HG02870 (cell line): ENCODE measurements at regions not wholly inside any gene's neighbourhood (a gene's known extent, or its start where the extent isn't known, plus 50 kb on each side); places are given as distances from the start of the nearest gene placed in this dataset.

Experiments
- ATAC-seq: cut with Tn5 transposase; IDR thresholded peaks from one replicate; pipeline ENCODE4 v1.9.1; 2021; ENCODE audit warnings: mild to moderate bottlenecking, moderate library complexity; ENCODE audit not compliant: unreplicated experiment

DNA sequence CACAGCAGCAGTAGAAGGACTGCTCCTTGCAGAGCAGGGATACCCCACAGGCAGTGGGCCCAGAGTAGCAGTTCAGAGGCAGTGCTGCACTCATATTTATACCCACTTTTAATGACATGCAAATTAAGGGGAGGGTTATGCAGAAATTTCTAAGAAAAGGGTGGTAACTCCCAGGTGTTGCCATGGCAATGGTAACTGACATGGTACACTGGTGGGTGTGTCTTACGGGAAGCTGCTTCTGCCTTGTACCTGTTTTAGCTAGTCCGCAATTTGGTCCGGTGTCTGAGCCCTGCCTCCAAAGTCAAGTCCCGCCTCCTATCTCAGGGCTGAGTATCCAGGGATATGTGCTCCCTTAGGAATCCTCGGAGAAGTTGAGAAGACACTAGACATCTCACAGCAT, 79.2 kb upstream of the UQCRFS1 start:
- no peak for ATAC-seq

- ATAC-seq = no peak
These were observed 79.6 kb upstream of the UQCRFS1 start for GRCh38 chr19:29292562-29292961.

DNA sequence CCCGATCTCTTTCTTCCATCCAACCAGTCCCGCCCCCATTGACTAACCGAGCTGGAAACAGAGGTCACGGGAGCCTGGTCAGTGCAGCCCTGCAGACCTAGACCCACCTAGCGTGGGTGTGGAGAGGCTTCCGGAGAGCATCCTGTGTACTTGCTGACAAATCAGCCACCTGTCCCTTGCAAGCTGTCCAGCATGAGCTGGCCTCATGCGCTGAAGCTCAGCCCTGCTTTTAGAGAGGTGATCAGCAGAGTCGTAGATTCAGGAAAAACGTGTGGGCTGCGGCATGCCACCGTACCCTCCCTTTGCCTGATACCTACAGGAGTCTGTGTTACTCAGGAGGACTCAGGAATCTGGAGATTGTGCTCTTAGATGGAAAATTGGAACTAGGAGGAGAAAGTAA, 80.3 kb upstream of the UQCRFS1 start:
- no peak for ATAC-seq

DNA sequence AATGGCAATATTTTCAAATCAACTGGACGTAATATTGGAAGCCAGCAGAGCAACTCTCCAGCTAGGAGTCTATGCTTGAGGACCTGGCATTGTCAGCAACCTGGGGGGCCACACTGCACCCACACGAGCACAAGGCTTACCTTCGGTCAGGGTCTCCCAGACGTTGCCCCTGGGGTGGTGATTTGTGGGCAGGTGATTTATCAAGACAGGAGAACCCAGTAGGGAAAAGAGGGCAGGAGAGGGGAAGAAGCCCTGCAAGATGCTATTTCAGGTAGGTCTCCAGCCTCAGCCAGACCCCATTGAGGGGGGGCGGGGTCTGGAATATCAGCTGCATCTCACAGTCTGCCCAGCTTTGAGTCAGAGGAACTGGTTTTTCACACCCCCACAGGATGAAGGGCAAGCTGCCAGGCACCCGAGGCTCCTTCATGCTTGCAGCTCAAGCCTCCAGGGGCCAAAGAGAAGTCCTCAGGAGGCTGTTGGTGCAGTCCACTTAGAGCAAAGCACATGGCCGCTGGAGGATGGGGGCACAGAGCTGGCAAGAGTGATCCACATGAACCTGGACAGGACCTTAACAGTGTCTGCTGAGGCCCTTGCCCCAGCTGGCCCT, 80.9 kb upstream of the UQCRFS1 start:
- no peak for ATAC-seq

DNA sequence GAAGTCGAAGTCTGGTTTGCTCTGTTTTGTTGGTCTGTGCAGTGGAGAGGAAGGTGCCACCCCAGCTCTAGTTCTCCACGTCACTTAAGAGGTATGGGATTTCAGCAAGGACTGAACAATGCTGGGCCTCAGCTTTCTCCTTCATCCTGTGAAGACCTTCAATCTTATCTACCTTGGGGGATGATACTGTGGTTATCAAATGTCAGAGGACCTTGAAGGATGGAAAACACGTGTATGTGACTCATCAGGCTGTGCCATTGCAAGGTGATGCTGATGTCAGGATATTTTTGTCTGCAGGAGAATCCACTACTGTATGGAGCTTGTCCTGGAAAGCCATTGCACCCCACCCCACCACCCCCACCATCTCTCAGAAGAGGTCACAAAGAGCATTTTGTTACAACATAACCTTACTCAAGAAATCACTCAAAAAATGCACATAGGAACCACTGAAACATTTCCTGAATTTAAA, 81.4 kb upstream of the UQCRFS1 start:
- no peak for ATAC-seq

GRCh38 chr19:29295285-29295684, 82.3 kb upstream of the UQCRFS1 start:
- ATAC-seq = no peak

GRCh38 chr19:29297381-29297780, 84.4 kb upstream of the UQCRFS1 start:
- ATAC-seq = no peak

DNA sequence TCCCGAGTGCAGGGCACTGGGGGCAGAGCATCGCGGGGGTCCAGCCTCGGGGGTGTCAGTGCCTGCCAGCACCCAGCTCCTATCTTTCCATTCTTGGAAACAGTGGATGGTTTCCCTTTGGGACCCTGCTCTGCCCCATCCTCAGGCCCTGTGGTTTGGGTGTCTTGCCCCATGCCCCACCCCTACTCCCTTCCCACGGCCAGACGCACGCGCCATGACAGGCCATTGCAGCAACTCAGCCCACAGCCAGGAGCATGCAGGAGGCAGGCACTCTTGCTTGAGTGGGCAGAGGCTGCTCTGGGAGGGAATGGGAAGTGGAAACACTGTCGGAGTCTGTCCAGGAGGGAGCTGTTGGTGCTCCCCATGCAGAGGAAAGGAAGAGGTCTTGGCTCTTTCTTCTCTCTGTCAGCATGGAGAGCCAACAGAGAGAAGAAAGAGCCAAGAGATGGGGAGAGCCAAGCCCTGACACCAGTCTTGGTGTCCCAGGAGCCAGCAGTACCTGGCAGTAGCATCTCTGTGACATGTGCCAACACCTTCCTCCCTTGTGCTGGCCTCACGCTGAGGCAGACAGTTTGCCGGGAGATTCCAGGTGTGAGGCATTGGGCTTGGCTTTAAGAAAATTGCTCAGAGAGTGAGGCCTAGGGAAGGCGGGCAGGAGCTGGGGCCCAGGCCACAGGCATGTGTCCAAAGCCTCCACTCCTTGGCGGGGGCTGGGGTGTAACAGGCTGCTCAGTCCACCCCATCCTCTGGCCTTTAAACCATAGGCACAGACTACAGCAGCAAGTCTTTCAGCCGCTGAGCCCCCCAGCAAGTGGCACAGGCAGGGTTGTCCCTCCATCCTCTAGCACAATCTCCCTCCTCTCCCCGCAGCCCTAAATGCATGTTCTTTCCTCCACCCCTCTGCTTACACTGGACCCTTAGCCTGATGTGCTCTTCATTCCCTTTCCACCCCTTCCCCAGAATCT, 86.7 kb upstream of the UQCRFS1 start:
- no peak for ATAC-seq

GRCh38 chr19:29302002-29302928, 89.3 kb upstream of the UQCRFS1 start:
- no peak for ATAC-seq

DNA sequence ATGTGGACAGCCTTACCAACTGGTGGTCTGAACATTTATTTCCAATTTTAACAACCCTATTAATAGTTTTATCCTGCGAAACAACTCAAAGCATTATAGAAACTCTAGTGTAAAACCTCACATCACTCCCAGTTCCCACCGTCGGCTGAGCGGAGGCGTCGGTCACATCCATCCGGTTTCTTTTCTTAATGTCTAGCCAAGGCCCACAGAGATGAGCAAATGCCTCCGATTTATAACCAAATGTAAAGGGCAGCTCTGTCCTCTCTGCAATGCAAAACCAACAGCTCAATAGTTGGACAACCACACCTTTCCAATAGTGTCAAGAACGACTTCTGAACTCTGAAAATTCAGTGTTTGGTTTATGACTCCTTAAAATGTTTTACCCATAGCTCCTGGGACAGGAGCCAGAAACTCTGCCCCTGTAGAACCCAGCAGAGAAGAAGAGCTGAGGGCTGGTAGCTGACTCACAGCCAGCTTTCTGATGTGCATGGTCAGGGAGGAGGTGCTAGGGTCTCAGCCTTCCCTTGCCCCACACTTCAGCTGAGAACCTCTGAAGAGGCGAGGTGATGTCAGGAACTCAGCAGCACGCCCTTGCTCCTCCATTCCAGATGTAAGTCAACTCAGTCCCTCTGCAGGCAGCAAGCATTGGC, 90.2 kb upstream of the UQCRFS1 start:
- ATAC-seq = no peak

- no peak for ATAC-seq
These were observed 90.8 kb upstream of the UQCRFS1 start for GRCh38 chr19:29303719-29304090.

- no peak for ATAC-seq
These were observed 92.3 kb upstream of the UQCRFS1 start for GRCh38 chr19:29305268-29305667.

GRCh38 chr19:29308977-29309590, 96.1 kb upstream of the UQCRFS1 start:
- no peak for ATAC-seq

DNA sequence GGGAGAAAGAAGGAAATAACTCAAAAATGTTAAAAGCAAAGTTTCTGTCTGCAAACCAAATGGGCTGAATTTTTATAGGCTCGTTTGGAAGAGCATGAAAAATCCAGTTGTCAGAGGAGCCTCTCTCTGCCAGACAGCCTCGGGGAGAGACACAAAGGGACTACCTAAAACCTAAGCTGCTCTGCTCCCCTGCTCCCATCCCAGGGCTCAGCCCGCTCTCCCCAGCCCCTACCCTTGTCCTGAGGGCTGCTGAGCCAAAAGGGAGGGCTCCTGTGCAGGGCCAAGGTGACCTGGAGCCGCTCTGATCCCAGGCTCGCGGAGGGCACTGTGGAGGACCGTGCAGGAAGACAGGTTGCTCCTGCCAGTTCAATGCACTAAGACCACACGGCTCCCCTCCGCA, 96.7 kb upstream of the UQCRFS1 start:
- ATAC-seq = no peak

- no peak for ATAC-seq
These were observed 98.3 kb upstream of the UQCRFS1 start for GRCh38 chr19:29311191-29311790.

DNA sequence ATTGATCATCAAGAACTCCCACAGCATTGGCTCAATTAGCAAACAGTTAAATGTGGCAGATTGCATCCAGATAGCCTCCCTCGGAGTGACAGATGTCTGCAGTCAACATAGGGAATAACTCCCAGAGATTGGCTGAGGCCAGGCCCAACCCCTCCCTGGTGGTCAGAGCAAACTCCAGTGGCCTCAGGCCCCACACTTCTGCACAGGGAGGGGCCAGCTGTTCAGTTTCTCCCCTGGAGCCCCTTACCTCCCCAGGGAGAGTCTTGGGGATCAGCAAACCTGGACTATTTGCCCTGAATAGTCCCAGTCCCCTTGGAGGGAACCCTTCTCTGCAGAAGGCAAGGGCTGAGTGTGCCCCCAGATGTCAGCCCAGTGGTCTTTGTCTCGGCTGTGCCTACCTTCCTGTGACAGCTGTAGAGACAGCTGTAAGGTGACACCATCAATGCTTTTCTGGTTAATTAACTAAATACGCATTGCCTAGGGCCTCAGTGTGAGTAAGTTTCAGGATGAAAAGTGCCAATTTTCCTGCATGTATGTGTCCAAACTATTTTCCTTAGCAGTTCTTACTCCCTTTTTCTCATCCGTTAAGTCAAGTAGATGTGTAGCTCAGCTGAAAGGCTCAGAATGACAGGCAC, 102.7 kb upstream of the UQCRFS1 start:
- ATAC-seq = no peak

- no peak for ATAC-seq
These were observed 105.6 kb upstream of the UQCRFS1 start for GRCh38 chr19:29318581-29318980.

DNA sequence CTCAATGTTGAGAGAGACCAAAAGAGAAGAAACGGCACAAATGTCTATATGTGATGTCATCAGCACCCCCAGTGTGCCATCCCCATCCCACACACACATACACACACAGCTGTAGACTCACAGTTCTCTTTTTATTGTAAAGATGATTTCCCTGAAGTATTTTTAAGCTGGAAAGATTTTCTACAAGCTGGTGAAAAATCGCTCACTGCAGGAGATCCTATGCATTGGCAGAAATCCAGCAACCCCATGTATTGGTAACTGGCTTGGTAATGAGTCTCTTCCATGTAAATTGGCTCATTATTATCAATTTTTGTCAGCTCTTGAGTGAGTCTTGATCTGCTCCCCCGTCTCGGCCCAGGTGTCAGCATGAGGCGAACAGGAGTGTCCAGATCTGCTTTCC, 107.1 kb upstream of the UQCRFS1 start:
- ATAC-seq = no peak

- ATAC-seq = no peak
These were observed 107.7 kb upstream of the UQCRFS1 start for GRCh38 chr19:29320618-29321017.
